IMR-90 (cell line): ENCODE measurements at regions not wholly inside any gene's neighbourhood (a gene's known extent, or its start where the extent isn't known, plus 50 kb on each side); places are given as distances from the start of the nearest gene placed in this dataset.

ENCODE experiments used
- ATAC-seq: fragments of 200-7000 bp; cut with Tn5 transposase; 2 replicates; pipeline ENCODE4 v1.9.1; 2020; ENCODE audit warnings: low read depth, mild to moderate bottlenecking, moderate library complexity
- BruUV-seq: library from RNA; stranded (reverse); fragments of 400-500 nt; replicated peaks from 2 replicates; lab custom pipeline; 2021; lab: Mats Ljungman, UMichigan
- CTCF ChIA-PET: fragments of 300-600 bp; formaldehyde crosslinking; extraction: SDS; loops from one replicate; lab custom pipeline; 2021; ENCODE audit warnings: antibody characterized with exemption; lab: Yijun Ruan, JAX
- POLR2A ChIA-PET: fragments of 300-600 bp; sonication (Branson Sonifier 250); formaldehyde crosslinking; loops from one replicate; lab custom pipeline; 2022; ENCODE audit warnings: antibody characterized with exemption; ENCODE audit not compliant: unreplicated experiment; lab: Charles Lee
- DNase-seq: peaks from one replicate; pipeline ENCODE4 v3.0.0; 2013
- H2AFZ ChIP-seq: replicated peaks from 2 replicates; pipeline ENCODE3; 2013; ENCODE audit warnings: low read length, mild to moderate bottlenecking; ENCODE audit not compliant: poor library complexity
- H2AK5ac ChIP-seq: 2 replicates; pipeline ENCODE4 v1.6.1; 2013; ENCODE audit warnings: low read depth, low read length, inconsistent platforms
- H2AK9ac ChIP-seq: replicated peaks from 2 replicates; pipeline ENCODE3; 2013; ENCODE audit warnings: mild to moderate bottlenecking, low read depth, low read length, moderate library complexity; ENCODE audit not compliant: poor library complexity
- H2BK120ac ChIP-seq: 2 replicates; pipeline ENCODE4 v1.6.1; 2013; ENCODE audit warnings: low read depth, low read length, inconsistent platforms
- H2BK15ac ChIP-seq: 3 replicates; pipeline ENCODE4 v1.6.1; 2013; ENCODE audit warnings: low read depth, low read length, inconsistent platforms
- H2BK20ac ChIP-seq: 2 replicates; pipeline ENCODE4 v1.6.1; 2013; ENCODE audit warnings: low read depth, mild to moderate bottlenecking, inconsistent platforms, low read length, moderate library complexity
- H2BK5ac ChIP-seq: 2 replicates; pipeline ENCODE4 v1.6.1; 2013; ENCODE audit warnings: mild to moderate bottlenecking, low read depth, low read length, inconsistent platforms; ENCODE audit not compliant: poor library complexity, severe bottlenecking
- H3K14ac ChIP-seq: replicated peaks from 2 replicates; pipeline ENCODE4 v1.6.1; 2013; ENCODE audit warnings: low read depth, low read length, inconsistent platforms
- H3K18ac ChIP-seq: 2 replicates; pipeline ENCODE4 v1.6.1; 2013; ENCODE audit warnings: low read depth, low read length, control low read depth
- H3K23ac ChIP-seq: 2 replicates; pipeline ENCODE4 v1.6.1; 2013; ENCODE audit warnings: low read depth, low read length, inconsistent platforms
- H3K27ac ChIP-seq: 2 replicates; pipeline ENCODE4 v1.5.1; 2013; ENCODE audit warnings: mild to moderate bottlenecking, control low read depth, low read length; ENCODE audit not compliant: insufficient read depth
- H3K27me3 ChIP-seq: 2 replicates; pipeline ENCODE4 v1.6.1; 2013; ENCODE audit warnings: low read length; ENCODE audit not compliant: control insufficient read depth, insufficient read depth
- H3K36me3 ChIP-seq: 2 replicates; pipeline ENCODE4 v1.6.1; 2013; ENCODE audit warnings: low read length, mixed read lengths; ENCODE audit not compliant: control insufficient read depth, insufficient read depth
- H3K4ac ChIP-seq: 2 replicates; pipeline ENCODE4 v1.6.1; 2013; ENCODE audit warnings: low read depth, low read length, inconsistent platforms
- H3K4me1 ChIP-seq: 2 replicates; pipeline ENCODE4 v1.6.1; 2013; ENCODE audit warnings: low read length, mixed read lengths; ENCODE audit not compliant: control insufficient read depth, insufficient read depth
- H3K4me2 ChIP-seq: 2 replicates; pipeline ENCODE4 v1.6.1; 2013; ENCODE audit warnings: low read depth, mild to moderate bottlenecking, control low read depth, low read length, moderate library complexity
- H3K4me3 ChIP-seq: 2 replicates; pipeline ENCODE4 v1.5.1; 2013; ENCODE audit warnings: low read depth, mild to moderate bottlenecking, control low read depth, low read length, moderate library complexity; ENCODE audit not compliant: insufficient read depth
- H3K56ac ChIP-seq: 2 replicates; pipeline ENCODE4 v1.6.1; 2013; ENCODE audit warnings: low read length, inconsistent platforms; ENCODE audit not compliant: insufficient read depth; ENCODE audit errors: extremely low read depth
- H3K79me1 ChIP-seq, 2 experiments: 2 replicates each; pipeline ENCODE4 v1.6.1; 2013; ENCODE audit warnings: low read length in 2 of 2, inconsistent platforms in 1 of 2, low read depth in 1 of 2
- H3K9ac ChIP-seq: 2 replicates; pipeline ENCODE4 v1.6.1; 2013; ENCODE audit warnings: low read depth, low read length, control low read depth
- H3K9me1 ChIP-seq: 2 replicates; pipeline ENCODE4 v1.6.1; 2013; ENCODE audit warnings: low read length, inconsistent platforms; ENCODE audit not compliant: insufficient read depth
- H3K9me3 ChIP-seq: 2 replicates; pipeline ENCODE4 v1.6.1; 2013; ENCODE audit warnings: low read length; ENCODE audit not compliant: control insufficient read depth, insufficient read depth
- H4K20me1 ChIP-seq: 2 replicates; pipeline ENCODE4 v1.6.1; 2013; ENCODE audit warnings: low read length, inconsistent platforms; ENCODE audit not compliant: insufficient read depth
- H4K5ac ChIP-seq: 2 replicates; pipeline ENCODE4 v1.6.1; 2013; ENCODE audit warnings: mild to moderate bottlenecking, low read depth, low read length, control low read depth
- H4K8ac ChIP-seq, 2 experiments: 2 replicates each; pipeline ENCODE4 v1.6.1; 2013; ENCODE audit warnings: low read depth in 2 of 2, low read length in 2 of 2, control low read depth in 1 of 2, inconsistent platforms in 1 of 2
- H4K91ac ChIP-seq: 2 replicates; pipeline ENCODE4 v1.6.1; 2013; ENCODE audit warnings: low read depth, low read length, inconsistent platforms; ENCODE audit not compliant: insufficient read depth
- CTCF ChIP-seq: conservative IDR thresholded peaks from 2 replicates; pipeline ENCODE4 v1.5.1; 2012; ENCODE audit warnings: mild to moderate bottlenecking, low read depth, low read length, improper control_type of control experiment
- ELK1 ChIP-seq: fragments of 150-350 bp; IDR thresholded peaks from 2 replicates; pipeline ENCODE4 v1.6.1; 2016; ENCODE audit warnings: low read depth, mild to moderate bottlenecking, low read length, moderate library complexity, borderline replicate concordance
- FOS ChIP-seq: fragments of 150-350 bp; IDR thresholded peaks from 2 replicates; pipeline ENCODE4 v1.6.1; 2016; ENCODE audit warnings: low read depth, low read length
- MAFK ChIP-seq: IDR thresholded peaks from 2 replicates; pipeline ENCODE4 v1.6.1; 2012; ENCODE audit warnings: low read depth, low read length, improper control_type of control experiment
- MAZ ChIP-seq: IDR thresholded peaks from 2 replicates; pipeline ENCODE4 v1.6.1; 2012; ENCODE audit warnings: low read depth, mild to moderate bottlenecking, low read length, improper control_type of control experiment, moderate library complexity, borderline replicate concordance
- NFE2L2 ChIP-seq: fragments of 150-350 bp; IDR thresholded peaks from 2 replicates; pipeline ENCODE4 v1.6.1; 2016; ENCODE audit warnings: low read depth, mild to moderate bottlenecking, low read length
- POLR2A ChIP-seq: IDR thresholded peaks from 2 replicates; pipeline ENCODE4 v1.6.1; 2012; ENCODE audit warnings: mild to moderate bottlenecking, low read depth, low read length
- RAD21 ChIP-seq: IDR thresholded peaks from 2 replicates; pipeline ENCODE4 v1.6.1; 2012; ENCODE audit warnings: low read length, improper control_type of control experiment
- RCOR1 ChIP-seq: IDR thresholded peaks from 2 replicates; pipeline ENCODE4 v1.6.1; 2012; ENCODE audit warnings: mild to moderate bottlenecking, low read length, improper control_type of control experiment; ENCODE audit not compliant: insufficient replicate concordance
- RFX5 ChIP-seq: IDR thresholded peaks from 2 replicates; pipeline ENCODE4 v1.8.0; 2012; ENCODE audit warnings: low read depth, mild to moderate bottlenecking, low read length, moderate library complexity
- WGBS, 2 experiments: methylation state at CpG; one replicate each; pipeline versions ENCODE4 v1.1.5 to v1.1.7; 2013; ENCODE audit warnings: missing lambda C conversion rate in 2 of 2; ENCODE audit not compliant: insufficient read length in 1 of 2; ENCODE audit errors: extremely low coverage in 2 of 2; 5-methylcytosine and 5-hydroxymethylcytosine counted together
- dilution Hi-C: fragments of 300-500 bp; cut with HindIII; formaldehyde crosslinking; loops from one replicate; pipeline ENCODE4 v1.14.3; 2018; ENCODE audit warnings: low sequenced_read_pairs; ENCODE audit not compliant: unreplicated experiment
- in situ Hi-C: fragments of 300-500 bp; cut with MboI; formaldehyde crosslinking; loops from 3 replicates; pipeline ENCODE4 v1.14.3; 2019; ENCODE audit warnings: low sequenced_read_pairs, inconsistent platforms, mixed read lengths
- intact Hi-C: fragments of 100-400 bp; cut with micrococcal nuclease; formaldehyde crosslinking; loops from 2 replicates; pipeline ENCODE4 v1.10.0; 2022

GRCh38 chr18:76264876-76265250 is 230.2 kb downstream of the ZNF516 start:
- H3K4me3 ChIP-seq = no peak overlapping the region
- no peaks in the 10 kb centered on the region for H3K79me1 ChIP-seq
- no peak overlapping the region for H2AK9ac ChIP-seq
- no peak overlapping the region for H2AK5ac ChIP-seq
- no peak overlapping the region for H2BK5ac ChIP-seq
- H3K9me1 ChIP-seq = no peaks in the 10 kb centered on the region
- H3K27ac ChIP-seq = no peak overlapping the region
- H3K4ac ChIP-seq = no peak overlapping the region
- no peak overlapping the region for H4K91ac ChIP-seq
- peaks cover 3% of the 10 kb centered on the region; the same call in 1 of the 2 replicates for H3K4me1 ChIP-seq
- no peak overlapping the region for H2BK15ac ChIP-seq
- H3K18ac ChIP-seq = no peak overlapping the region
- no peak overlapping the region for H2BK20ac ChIP-seq
- no peak overlapping the region for H3K9ac ChIP-seq
- BruUV-seq = no TSS peak
- POLR2A ChIA-PET = no interaction called here
- H3K23ac ChIP-seq = no peak overlapping the region
- intact Hi-C loops = loop anchor here (5.0 kb wide), 1 partner anchor 442 kb away; no protein-coding TSS in a partner anchor
- no peak overlapping the region for H2BK120ac ChIP-seq
- DNase-seq (no peak), ATAC-seq (no peak)
- H2AFZ ChIP-seq = no peak overlapping the region
- CTCF ChIA-PET = interaction anchor here (1.6 kb wide), 1 partner anchor 8 kb away, joined by 5 read pairs; no protein-coding TSS in a partner anchor
- in situ Hi-C loops = loop anchor here (25.0 kb wide), 1 partner anchor 1603 kb away; no protein-coding TSS in a partner anchor
- WGBS, 2 experiments = 83% methylated on average over 1 of the region's 10 CpGs; no CpG with 5 or more reads in 1 of the 2 experiments
- no peaks in the 10 kb centered on the region for H4K20me1 ChIP-seq
- H3K9me3 ChIP-seq = no peaks in the 10 kb centered on the region
- no peak overlapping the region for H3K4me2 ChIP-seq
- no peak overlapping the region for H4K8ac ChIP-seq
- no peak overlapping the region for H3K14ac ChIP-seq
- no peaks in the 10 kb centered on the region for H3K36me3 ChIP-seq
- no peak for TF ChIP-seq RCOR1
- no peak for TF ChIP-seq RAD21
- no peak for TF ChIP-seq NFE2L2
- no peak for TF ChIP-seq ELK1
- TF ChIP-seq MAZ = no peak
- no peak for TF ChIP-seq CTCF
- no peak for TF ChIP-seq MAFK
- TF ChIP-seq RFX5 = no peak
- no peak for TF ChIP-seq POLR2A
- no peak for TF ChIP-seq FOS
- no peak overlapping the region for H4K5ac ChIP-seq
- H3K56ac ChIP-seq = no peak overlapping the region
- dilution Hi-C loops = no loop called here
- H3K27me3 ChIP-seq = peaks cover 2% of the 10 kb centered on the region; the same call in 1 of the 2 replicates
